GM13977 (cell line): ENCODE measurements at regions not wholly inside any gene's neighbourhood (a gene's known extent, or its start where the extent isn't known, plus 50 kb on each side); places are given as distances from the start of the nearest gene placed in this dataset.

Experiments used
- DNase-seq: peaks from one replicate; pipeline ENCODE4 v3.0.0; 2012; ENCODE audit warnings: low spot score
- in situ Hi-C: fragments of 300-500 bp; cut with MboI; formaldehyde crosslinking; loops from one replicate; pipeline ENCODE4 v1.12.0; 2022; ENCODE audit warnings: low sequenced_read_pairs, low pct_unique_long_range_greater_than_20kb, mixed read lengths, inconsistent platforms; ENCODE audit not compliant: unreplicated experiment
- TF ChIP-seq, protein P1 (sequence below): IDR thresholded peaks from 2 replicates; pipeline ENCODE4 v1.5.1; 2012; ENCODE audit warnings: mild to moderate bottlenecking, control low read depth; ENCODE audit not compliant: insufficient read depth; ENCODE audit errors: extremely low read depth, missing control alignments

DNA sequence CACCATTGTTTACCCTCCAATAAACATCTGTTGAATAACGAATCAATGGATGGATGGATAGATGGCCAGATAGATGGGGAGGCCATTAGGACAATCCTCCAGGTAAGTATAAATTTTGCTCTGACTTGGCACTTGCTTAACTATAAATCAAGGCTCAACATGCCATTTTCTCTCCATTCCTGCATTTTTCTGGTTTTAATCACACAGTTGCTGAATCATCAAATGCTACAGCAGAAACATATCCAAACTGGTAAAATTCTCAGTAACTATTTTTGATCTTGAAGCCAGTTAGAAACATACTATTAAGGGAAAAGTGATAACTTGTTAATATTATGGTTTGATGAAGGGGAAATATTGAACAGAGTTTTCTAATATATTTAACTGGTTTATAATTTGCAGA is 71.5 kb upstream of the MTAP start:
- in situ Hi-C loops, result no loop called here
- DNase-seq, result no peak
- TF ChIP-seq, protein P1, sequence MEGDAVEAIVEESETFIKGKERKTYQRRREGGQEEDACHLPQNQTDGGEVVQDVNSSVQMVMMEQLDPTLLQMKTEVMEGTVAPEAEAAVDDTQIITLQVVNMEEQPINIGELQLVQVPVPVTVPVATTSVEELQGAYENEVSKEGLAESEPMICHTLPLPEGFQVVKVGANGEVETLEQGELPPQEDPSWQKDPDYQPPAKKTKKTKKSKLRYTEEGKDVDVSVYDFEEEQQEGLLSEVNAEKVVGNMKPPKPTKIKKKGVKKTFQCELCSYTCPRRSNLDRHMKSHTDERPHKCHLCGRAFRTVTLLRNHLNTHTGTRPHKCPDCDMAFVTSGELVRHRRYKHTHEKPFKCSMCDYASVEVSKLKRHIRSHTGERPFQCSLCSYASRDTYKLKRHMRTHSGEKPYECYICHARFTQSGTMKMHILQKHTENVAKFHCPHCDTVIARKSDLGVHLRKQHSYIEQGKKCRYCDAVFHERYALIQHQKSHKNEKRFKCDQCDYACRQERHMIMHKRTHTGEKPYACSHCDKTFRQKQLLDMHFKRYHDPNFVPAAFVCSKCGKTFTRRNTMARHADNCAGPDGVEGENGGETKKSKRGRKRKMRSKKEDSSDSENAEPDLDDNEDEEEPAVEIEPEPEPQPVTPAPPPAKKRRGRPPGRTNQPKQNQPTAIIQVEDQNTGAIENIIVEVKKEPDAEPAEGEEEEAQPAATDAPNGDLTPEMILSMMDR, result no peak

DNA sequence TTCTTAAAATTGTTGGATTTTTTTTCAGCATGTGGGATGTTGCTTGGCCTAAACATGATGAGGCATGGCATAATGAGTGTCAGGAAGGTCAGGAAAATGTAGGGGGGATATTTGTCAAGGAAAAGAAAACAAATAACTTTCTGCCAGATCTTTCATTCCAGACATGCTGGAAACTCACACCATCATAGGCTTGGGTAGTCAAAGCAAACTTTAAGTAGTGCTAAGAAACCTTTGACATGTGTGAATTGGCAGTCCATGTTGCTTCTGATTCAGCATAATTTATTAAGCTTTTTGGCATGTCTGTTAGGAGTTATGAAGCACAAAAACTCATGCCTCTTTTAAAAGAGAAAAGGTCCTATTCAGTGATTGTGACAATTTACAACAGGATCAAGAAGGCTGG is 61.3 kb upstream of the MTAP start:
- no peak for DNase-seq
- TF ChIP-seq, protein P1, result no peak
- in situ Hi-C loops, result no loop called here

DNA sequence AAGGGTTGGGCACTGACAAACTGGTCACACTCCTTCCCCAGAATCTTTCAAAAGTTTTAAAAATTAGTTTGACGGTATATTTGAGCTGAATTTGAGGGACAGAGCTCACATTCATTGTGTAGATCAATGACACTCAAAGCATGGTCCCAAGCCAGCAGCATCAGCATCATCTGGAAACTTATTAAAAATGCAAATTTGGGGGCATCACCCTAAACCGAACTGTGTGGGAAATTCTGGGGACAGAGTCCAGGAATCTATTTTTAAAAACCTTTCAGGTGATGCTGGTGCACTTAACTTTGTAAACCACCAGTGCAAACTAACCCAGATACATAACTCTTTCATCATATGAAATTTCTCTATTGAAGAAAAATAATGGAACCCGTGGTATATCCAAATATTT is 58.1 kb upstream of the MTAP start:
- DNase-seq, result no peak
- in situ Hi-C loops, result no loop called here
- TF ChIP-seq, protein P1, result no peak

- TF ChIP-seq, protein P1, result no peak
- no peak for DNase-seq
- in situ Hi-C loops, result no loop called here
Observed at GRCh38 chr9:21744841-21745240, 57.6 kb upstream of the MTAP start.

DNA sequence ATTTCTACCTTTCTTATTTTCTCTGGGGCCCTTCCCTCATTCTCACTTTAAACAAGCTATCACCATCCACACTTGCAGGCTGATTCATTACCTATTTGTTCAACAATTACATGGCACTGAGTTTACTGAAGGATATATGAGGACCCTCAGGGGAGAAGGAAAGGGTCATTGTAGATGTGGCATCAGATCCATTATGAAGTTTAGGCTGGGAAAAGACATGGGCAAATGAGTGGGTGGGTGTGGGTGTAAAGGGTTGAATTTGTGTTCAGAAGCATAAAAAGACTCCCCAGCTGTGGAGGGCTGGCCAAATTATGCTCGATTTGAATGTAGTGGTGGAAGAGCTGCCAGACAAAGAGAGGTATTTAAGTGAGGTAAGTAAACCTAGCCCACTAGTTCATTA is 55.9 kb upstream of the MTAP start:
- TF ChIP-seq, protein P1, result no peak
- in situ Hi-C loops, result no loop called here

DNA sequence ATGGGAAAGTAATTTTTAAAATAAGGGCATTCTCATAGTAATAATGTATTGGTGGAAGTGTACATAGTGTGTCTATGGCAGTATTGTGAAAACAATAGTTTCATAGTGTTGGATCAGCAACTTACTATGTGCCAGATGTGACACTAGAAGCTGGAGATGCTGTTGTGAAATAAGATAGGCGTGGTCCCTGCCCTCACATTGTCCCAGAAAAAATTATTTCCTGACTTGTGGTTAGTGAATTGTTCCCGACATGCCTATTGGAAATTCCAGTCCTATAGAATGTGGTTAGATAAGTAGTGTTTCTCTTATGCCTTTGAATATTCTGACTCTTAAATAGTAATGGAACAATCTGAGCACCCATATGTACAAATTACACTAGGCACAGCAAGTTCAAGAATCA is 55.3 kb upstream of the MTAP start:
- DNase-seq, result no peak
- TF ChIP-seq, protein P1, result no peak
- in situ Hi-C loops, result no loop called here

More for the DNA sequence above, 55.9 kb upstream of the MTAP start:
- no peak for DNase-seq
